CD4-positive, alpha-beta T cell (primary cell): ENCODE measurements at regions not wholly inside any gene's neighbourhood (a gene's known extent, or its start where the extent isn't known, plus 50 kb on each side); places are given as distances from the start of the nearest gene placed in this dataset.

Experiments used
- ATAC-seq: fragments of 200-7000 bp; cut with Tn5 transposase; one replicate; pipeline ENCODE4 v1.10.0; 2022; ENCODE audit warnings: mild to moderate bottlenecking; ENCODE audit not compliant: poor library complexity
- CTCF ChIA-PET: fragments of 350-600 bp; sonication (Branson Sonifier 250); formaldehyde crosslinking; loops from one replicate; lab custom pipeline; 2021; ENCODE audit warnings: antibody characterized with exemption, inconsistent platforms; lab: Charles Lee
- POLR2A ChIA-PET: fragments of 350-600 bp; sonication (Branson Sonifier 250); formaldehyde crosslinking; loops from one replicate; lab custom pipeline; 2021; ENCODE audit warnings: antibody characterized with exemption, inconsistent platforms; lab: Charles Lee
- DNase-seq, 14 experiments: peaks; one replicate each; pipeline ENCODE4 v3.0.0-alpha.2; 2013 to 2020; ENCODE audit warnings: mixed read lengths in 2 of 14
- H3K27ac ChIP-seq, 2 donors: one replicate each; pipeline versions ENCODE4 v1.5.1 to v1.7.0; 2013; ENCODE audit warnings: low read length in 2 of 2, low read depth in 1 of 2, mild to moderate bottlenecking in 1 of 2
- H3K27me3 ChIP-seq, 2 experiments: 1 replicate in 1 of 2; 2 replicates in 1 of 2; pipeline versions ENCODE4 v1.6.1 to v1.7.0; 2013; ENCODE audit warnings: low read length in 2 of 2, control low read depth in 1 of 2, mild to moderate bottlenecking in 1 of 2, moderate library complexity in 1 of 2; ENCODE audit not compliant: insufficient read depth in 2 of 2, control insufficient read depth in 1 of 2
- H3K36me3 ChIP-seq: one replicate; pipeline ENCODE4 v1.6.1; 2013; ENCODE audit warnings: low read length, control low read depth; ENCODE audit not compliant: insufficient read depth
- H3K4me1 ChIP-seq: one replicate; pipeline ENCODE4 v1.6.1; 2013; ENCODE audit warnings: low read length, control low read depth; ENCODE audit not compliant: insufficient read depth
- H3K4me3 ChIP-seq: one replicate; pipeline ENCODE4 v1.5.1; 2013; ENCODE audit warnings: mild to moderate bottlenecking, low read length, moderate library complexity
- H3K9me3 ChIP-seq, 2 experiments: 1 replicate in 1 of 2; 2 replicates in 1 of 2; pipeline versions ENCODE4 v1.6.1 to v1.7.0; 2013; ENCODE audit warnings: low read length in 2 of 2, mild to moderate bottlenecking in 2 of 2, control low read depth in 1 of 2, moderate library complexity in 1 of 2; ENCODE audit not compliant: control insufficient read depth in 1 of 2, insufficient read depth in 1 of 2
- H3K27ac Mint-ChIP-seq: one replicate; pipeline ENCODE4 v1.8.0; 2020; ENCODE audit warnings: mixed read lengths
- H3K27me3 Mint-ChIP-seq: one replicate; pipeline ENCODE4 v1.8.0; 2021; ENCODE audit warnings: mixed read lengths
- H3K36me3 Mint-ChIP-seq: one replicate; pipeline ENCODE4 v1.8.0; 2021; ENCODE audit warnings: low read depth, mixed read lengths
- H3K4me1 Mint-ChIP-seq: one replicate; pipeline ENCODE4 v1.8.0; 2021; ENCODE audit warnings: low read depth, mixed read lengths
- H3K4me3 Mint-ChIP-seq: one replicate; pipeline ENCODE4 v1.8.0; 2020; ENCODE audit warnings: mild to moderate bottlenecking, mixed read lengths
- H3K9me3 Mint-ChIP-seq: one replicate; pipeline ENCODE4 v1.8.0; 2020; ENCODE audit warnings: mixed read lengths
- intact Hi-C, 2 experiments: fragments of 100-400 bp; cut with DNase I in 1 of 2; cut with micrococcal nuclease in 1 of 2; formaldehyde crosslinking; loops; one replicate each; pipeline versions ENCODE4 v1.15.1 to v1.9.0; 2023 to 2025; cut with DNase I, micrococcal nuclease
- TF ChIP-seq, protein P1 (sequence below): fragments of 200-600 bp; IDR thresholded peaks from one replicate; pipeline ENCODE4 v1.8.0; 2022; ENCODE audit warnings: antibody characterized with exemption, mild to moderate bottlenecking

DNA sequence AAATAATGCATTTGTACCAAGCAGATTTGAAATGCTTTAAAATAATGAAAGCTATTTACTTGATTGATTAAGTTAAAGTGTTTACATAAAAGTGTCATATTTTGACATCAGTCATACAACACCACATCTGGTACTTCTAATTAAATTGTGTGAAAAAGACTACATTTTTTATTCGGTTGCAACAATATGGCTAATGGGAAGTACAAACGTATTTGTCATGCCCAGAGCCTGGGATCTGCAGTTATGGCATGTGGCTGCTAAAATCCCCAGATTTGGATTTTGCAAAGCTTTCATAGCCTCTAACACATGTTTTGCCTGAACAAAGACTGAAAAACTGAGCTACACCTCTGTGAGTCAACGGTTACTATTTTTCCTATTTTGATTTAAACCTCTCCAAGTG lies 66.6 kb downstream of the LLPH start:
- TF ChIP-seq, protein P1, sequence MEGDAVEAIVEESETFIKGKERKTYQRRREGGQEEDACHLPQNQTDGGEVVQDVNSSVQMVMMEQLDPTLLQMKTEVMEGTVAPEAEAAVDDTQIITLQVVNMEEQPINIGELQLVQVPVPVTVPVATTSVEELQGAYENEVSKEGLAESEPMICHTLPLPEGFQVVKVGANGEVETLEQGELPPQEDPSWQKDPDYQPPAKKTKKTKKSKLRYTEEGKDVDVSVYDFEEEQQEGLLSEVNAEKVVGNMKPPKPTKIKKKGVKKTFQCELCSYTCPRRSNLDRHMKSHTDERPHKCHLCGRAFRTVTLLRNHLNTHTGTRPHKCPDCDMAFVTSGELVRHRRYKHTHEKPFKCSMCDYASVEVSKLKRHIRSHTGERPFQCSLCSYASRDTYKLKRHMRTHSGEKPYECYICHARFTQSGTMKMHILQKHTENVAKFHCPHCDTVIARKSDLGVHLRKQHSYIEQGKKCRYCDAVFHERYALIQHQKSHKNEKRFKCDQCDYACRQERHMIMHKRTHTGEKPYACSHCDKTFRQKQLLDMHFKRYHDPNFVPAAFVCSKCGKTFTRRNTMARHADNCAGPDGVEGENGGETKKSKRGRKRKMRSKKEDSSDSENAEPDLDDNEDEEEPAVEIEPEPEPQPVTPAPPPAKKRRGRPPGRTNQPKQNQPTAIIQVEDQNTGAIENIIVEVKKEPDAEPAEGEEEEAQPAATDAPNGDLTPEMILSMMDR, result no peak

DNA sequence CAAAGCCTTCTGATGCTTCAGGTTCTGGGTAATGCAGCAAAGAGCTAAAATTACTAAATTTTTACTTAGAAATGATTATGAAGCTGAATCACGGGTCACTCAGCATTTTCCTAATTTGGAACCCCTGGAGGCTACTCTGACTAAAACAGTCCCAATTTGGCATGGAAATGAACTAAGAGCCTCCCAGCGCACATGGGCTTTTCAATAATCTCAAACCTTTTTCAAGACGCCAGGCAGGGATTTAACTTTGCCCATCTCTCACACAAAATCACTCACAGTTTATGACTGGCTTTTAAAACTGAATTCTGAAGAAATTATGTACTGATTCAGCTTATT lies 68.3 kb downstream of the LLPH start:
- Histone ChIP-seq H3K9me3 (no peaks in the 10 kb centered on the region), H3K4me3 (no peak overlapping the region), H3K4me1 (peaks cover 6% of the 10 kb centered on the region), H3K27ac (no peak overlapping the region), H3K36me3 (no peaks in the 10 kb centered on the region), H3K27me3 (peaks cover 0 to 5% of the 10 kb centered on the region in 2 experiments)
- no peak for DNase-seq
- no peaks in the 10 kb centered on the region for H3K9me3 Mint-ChIP-seq
- no peak for ATAC-seq
- TF ChIP-seq, protein P1, result no peak
- POLR2A ChIA-PET, result no interaction called here
- CTCF ChIA-PET, result no interaction called here
- intact Hi-C loops, result no loop called here
- H3K4me1 Mint-ChIP-seq, result peaks cover 23% of the 10 kb centered on the region
- H3K27ac Mint-ChIP-seq, result no peak overlapping the region
- no peaks in the 10 kb centered on the region for H3K36me3 Mint-ChIP-seq
- no peak overlapping the region for H3K4me3 Mint-ChIP-seq
- H3K27me3 Mint-ChIP-seq, result peaks cover 21% of the 10 kb centered on the region

More for the DNA sequence above, 66.6 kb downstream of the LLPH start:
- Mint-ChIP-seq H3K4me3 (no peak overlapping the region), H3K4me1 (peaks cover 24% of the 10 kb centered on the region), H3K27me3 (peaks cover 18% of the 10 kb centered on the region), H3K9me3 (no peaks in the 10 kb centered on the region), H3K27ac (no peak overlapping the region), H3K36me3 (no peaks in the 10 kb centered on the region)
- intact Hi-C loops, result no loop called here
- Histone ChIP-seq H3K4me1 (peaks cover 6% of the 10 kb centered on the region), H3K27me3 (peaks cover 0 to 5% of the 10 kb centered on the region in 2 experiments), H3K9me3 (no peaks in the 10 kb centered on the region), H3K4me3 (no peak overlapping the region), H3K27ac (no peak overlapping the region), H3K36me3 (no peaks in the 10 kb centered on the region)
- CTCF ChIA-PET, result interaction anchor here (0.7 to 0.8 kb wide), 2 partner anchors 10 to 1718 kb away, joined by 3 to 4 read pairs; no protein-coding TSS in a partner anchor
- no peak for DNase-seq
- POLR2A ChIA-PET, result no interaction called here
- ATAC-seq, result no peak

DNA sequence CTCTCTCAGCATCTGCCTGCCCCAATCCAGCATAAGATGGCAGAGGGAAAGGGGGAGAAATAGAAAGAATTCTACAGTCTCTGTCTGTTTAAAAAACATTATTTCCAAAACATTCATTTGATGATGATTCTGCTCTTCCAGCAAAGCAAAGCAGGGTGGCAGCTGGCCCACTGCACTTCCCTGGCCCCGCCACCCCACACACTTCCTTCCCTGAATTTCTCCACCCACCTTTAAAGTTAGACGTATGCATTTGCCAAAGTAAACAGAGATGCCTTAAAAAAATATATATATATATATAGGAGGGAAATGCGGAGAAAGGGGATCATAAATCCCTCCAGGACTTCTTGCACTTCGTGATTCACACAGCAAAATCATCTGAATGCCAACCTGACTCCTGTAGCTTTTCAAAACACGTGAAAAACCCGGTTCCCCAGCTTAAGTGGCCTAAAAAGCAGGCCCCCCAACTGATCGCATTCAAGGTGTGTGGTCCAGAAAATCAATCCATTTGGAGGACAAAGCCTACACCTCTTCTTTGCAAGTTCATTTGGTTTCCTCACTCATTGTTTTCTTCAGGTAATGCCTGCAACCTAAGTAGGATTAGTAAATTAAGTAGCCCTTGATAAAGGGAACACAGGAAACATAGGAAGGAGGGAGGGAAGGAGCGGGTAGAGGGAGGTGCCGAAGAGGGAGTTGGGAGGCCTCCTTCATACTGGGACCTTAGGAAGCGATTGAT lies 68.8 kb downstream of the LLPH start:
- Mint-ChIP-seq H3K36me3 (no peaks in the 10 kb centered on the region), H3K4me1 (peaks cover 18% of the 10 kb centered on the region), H3K9me3 (no peaks in the 10 kb centered on the region), H3K27me3 (peaks cover 21% of the 10 kb centered on the region), H3K4me3 (no peak overlapping the region), H3K27ac (no peak overlapping the region)
- Histone ChIP-seq H3K36me3 (no peaks in the 10 kb centered on the region), H3K27ac (no peak overlapping the region), H3K4me3 (no peak overlapping the region), H3K9me3 (no peaks in the 10 kb centered on the region), H3K4me1 (peaks cover 5% of the 10 kb centered on the region), H3K27me3 (peaks cover 0 to 5% of the 10 kb centered on the region in 2 experiments)
- DNase-seq (no peak), ATAC-seq (no peak)
- ChIA-PET CTCF (interaction anchor here (0.8 kb wide), 1 partner anchor 120 kb away, joined by 3 read pairs; no protein-coding TSS in a partner anchor), POLR2A (no interaction called here)
- TF ChIP-seq, protein P1, result no peak
- intact Hi-C loops, result no loop called here
